Omental fat pad (tissue), 3 donors: ENCODE measurements at regions not wholly inside any gene's neighbourhood (a gene's known extent, or its start where the extent isn't known, plus 50 kb on each side); places are given as distances from the start of the nearest gene placed in this dataset.

Experiments
- ATAC-seq: fragments of 150-250 bp; one replicate; pipeline ENCODE4 v1.9.1; 2016; ENCODE audit warnings: mild to moderate bottlenecking, moderate library complexity; ENCODE audit not compliant: low FRiP score
- DNase-seq: peaks from one replicate; pipeline ENCODE4 v3.0.0-alpha.2; 2019; ENCODE audit warnings: low spot score
- CTCF ChIP-seq, 3 donors: fragments of 450-650 bp; IDR thresholded peaks; one replicate each; pipeline ENCODE4 v1.5.1; 2016 to 2017; ENCODE audit warnings: antibody characterized with exemption in 3 of 3, mild to moderate bottlenecking in 3 of 3, moderate library complexity in 2 of 3

GRCh38 chr19:32097620-32098019 lies 247.8 kb upstream of the ZNF507 start:
- ATAC-seq (no peak), DNase-seq (no peak)
- no peak for TF ChIP-seq CTCF (IDR thresholded peaks at IDR 0.05)

GRCh38 chr19:32098968-32099367 lies 246.4 kb upstream of the ZNF507 start:
- ATAC-seq (no peak), DNase-seq (no peak)
- TF ChIP-seq CTCF (IDR thresholded peaks at IDR 0.05): no peak

GRCh38 chr19:32101206-32101605 lies 244.2 kb upstream of the ZNF507 start:
- TF ChIP-seq CTCF (IDR thresholded peaks at IDR 0.05): no peak
- no peak for DNase-seq
- no peak for ATAC-seq

GRCh38 chr19:32103541-32103940 lies 241.9 kb upstream of the ZNF507 start:
- no peak for DNase-seq
- ATAC-seq: no peak
- TF ChIP-seq CTCF (IDR thresholded peaks at IDR 0.05): no peak

- no peak for ATAC-seq
- TF ChIP-seq CTCF (IDR thresholded peaks at IDR 0.05): no peak
- no peak for DNase-seq
Observed at GRCh38 chr19:32104153-32104849, 241.1 kb upstream of the ZNF507 start.

GRCh38 chr19:32104850-32105235 lies 240.6 kb upstream of the ZNF507 start:
- DNase-seq (no peak), ATAC-seq (no peak)
- TF ChIP-seq CTCF (IDR thresholded peaks at IDR 0.05): no peak

- ATAC-seq (no peak), DNase-seq (no peak)
- no peak for TF ChIP-seq CTCF (IDR thresholded peaks at IDR 0.05)
Observed at GRCh38 chr19:32105527-32106310, 239.7 kb upstream of the ZNF507 start.
